ENCODE measurements at regions not wholly inside any gene's neighbourhood (a gene's known extent, or its start where the extent isn't known, plus 50 kb on each side); places are given as distances from the start of the nearest gene placed in this dataset.

GRCh38 chr9:82206490-82206889 is 217.9 kb downstream of the SPATA31D1 start:
- TF ChIP-seq ZBTB7A (tag by site-specific recombination; IDR thresholded peaks at IDR 0.05; ENCODE audit: low read depth) = no peak
- TF ChIP-seq, protein P1, sequence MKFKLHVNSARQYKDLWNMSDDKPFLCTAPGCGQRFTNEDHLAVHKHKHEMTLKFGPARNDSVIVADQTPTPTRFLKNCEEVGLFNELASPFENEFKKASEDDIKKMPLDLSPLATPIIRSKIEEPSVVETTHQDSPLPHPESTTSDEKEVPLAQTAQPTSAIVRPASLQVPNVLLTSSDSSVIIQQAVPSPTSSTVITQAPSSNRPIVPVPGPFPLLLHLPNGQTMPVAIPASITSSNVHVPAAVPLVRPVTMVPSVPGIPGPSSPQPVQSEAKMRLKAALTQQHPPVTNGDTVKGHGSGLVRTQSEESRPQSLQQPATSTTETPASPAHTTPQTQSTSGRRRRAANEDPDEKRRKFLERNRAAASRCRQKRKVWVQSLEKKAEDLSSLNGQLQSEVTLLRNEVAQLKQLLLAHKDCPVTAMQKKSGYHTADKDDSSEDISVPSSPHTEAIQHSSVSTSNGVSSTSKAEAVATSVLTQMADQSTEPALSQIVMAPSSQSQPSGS (tag by site-specific recombination; IDR thresholded peaks at IDR 0.05; ENCODE audit: low read depth) = no peak
- no peak for TF ChIP-seq ZSCAN16 (tag by site-specific recombination; IDR thresholded peaks at IDR 0.05)
- no peak for TF ChIP-seq CTCF (tag by site-specific recombination; IDR thresholded peaks at IDR 0.05)
- TF ChIP-seq ZBTB48 (tag by site-specific recombination; IDR thresholded peaks at IDR 0.05) = no peak
